ENCODE measurements at regions not wholly inside any gene's neighbourhood (a gene's known extent, or its start where the extent isn't known, plus 50 kb on each side); places are given as distances from the start of the nearest gene placed in this dataset.

DNA sequence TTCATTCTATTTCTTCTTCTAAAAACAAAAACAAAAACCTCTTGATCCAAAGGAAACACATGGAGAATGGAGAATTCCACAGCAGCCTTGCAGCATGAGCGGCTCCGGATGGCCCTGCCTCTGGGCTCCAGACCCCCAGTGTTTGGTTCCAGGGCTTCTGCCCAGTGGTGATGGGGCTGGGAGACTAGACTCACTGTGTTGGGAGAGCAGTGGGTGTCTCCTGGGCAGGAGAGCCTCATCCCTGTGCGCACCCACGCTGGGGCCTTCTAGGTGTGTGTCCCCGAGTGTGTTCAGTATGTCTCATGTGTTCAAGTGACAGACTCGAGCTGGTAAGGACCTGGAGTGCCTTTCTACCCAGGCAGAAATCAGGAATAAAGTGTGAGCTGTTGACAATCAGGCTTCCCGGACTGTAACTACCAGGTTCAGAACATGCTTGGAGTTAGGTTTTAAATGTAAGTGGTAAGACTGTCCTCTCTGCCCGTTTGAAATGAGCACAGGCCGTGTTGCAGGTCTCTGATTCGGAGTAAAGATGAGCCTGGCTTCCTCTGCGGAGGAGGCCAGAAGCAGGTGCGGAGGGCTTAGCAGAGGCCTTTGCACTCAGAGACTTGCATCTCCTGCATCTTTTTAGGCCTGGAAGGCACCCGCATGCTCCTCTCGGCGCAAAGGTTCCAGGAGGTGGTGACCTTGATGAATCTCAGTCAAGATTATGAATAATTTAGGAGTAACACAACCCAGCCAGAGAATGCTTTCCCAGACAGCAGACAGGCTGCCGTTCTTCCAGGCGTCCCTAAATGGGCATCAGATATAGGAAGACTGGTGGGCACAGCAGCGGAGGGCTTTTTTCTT lies 253.6 kb downstream of the CDH26 start:
- no peak for FAIRE-seq
- TF ChIP-seq, protein P1, sequence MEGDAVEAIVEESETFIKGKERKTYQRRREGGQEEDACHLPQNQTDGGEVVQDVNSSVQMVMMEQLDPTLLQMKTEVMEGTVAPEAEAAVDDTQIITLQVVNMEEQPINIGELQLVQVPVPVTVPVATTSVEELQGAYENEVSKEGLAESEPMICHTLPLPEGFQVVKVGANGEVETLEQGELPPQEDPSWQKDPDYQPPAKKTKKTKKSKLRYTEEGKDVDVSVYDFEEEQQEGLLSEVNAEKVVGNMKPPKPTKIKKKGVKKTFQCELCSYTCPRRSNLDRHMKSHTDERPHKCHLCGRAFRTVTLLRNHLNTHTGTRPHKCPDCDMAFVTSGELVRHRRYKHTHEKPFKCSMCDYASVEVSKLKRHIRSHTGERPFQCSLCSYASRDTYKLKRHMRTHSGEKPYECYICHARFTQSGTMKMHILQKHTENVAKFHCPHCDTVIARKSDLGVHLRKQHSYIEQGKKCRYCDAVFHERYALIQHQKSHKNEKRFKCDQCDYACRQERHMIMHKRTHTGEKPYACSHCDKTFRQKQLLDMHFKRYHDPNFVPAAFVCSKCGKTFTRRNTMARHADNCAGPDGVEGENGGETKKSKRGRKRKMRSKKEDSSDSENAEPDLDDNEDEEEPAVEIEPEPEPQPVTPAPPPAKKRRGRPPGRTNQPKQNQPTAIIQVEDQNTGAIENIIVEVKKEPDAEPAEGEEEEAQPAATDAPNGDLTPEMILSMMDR (IDR thresholded peaks at IDR 0.05; ENCODE audit: insufficient read depth, missing control alignments), result no peak

GRCh38 chr20:60212695-60213094 lies 254.5 kb downstream of the CDH26 start:
- TF ChIP-seq, protein P1 (IDR thresholded peaks at IDR 0.05; ENCODE audit: insufficient read depth, missing control alignments), result no peak
- FAIRE-seq, result no peak
- DNase-seq (ENCODE audit: insufficient read length, low spot score), result no peak

More for the DNA sequence above, 253.6 kb downstream of the CDH26 start:
- no peak for DNase-seq (ENCODE audit: insufficient read length, low spot score)

DNA sequence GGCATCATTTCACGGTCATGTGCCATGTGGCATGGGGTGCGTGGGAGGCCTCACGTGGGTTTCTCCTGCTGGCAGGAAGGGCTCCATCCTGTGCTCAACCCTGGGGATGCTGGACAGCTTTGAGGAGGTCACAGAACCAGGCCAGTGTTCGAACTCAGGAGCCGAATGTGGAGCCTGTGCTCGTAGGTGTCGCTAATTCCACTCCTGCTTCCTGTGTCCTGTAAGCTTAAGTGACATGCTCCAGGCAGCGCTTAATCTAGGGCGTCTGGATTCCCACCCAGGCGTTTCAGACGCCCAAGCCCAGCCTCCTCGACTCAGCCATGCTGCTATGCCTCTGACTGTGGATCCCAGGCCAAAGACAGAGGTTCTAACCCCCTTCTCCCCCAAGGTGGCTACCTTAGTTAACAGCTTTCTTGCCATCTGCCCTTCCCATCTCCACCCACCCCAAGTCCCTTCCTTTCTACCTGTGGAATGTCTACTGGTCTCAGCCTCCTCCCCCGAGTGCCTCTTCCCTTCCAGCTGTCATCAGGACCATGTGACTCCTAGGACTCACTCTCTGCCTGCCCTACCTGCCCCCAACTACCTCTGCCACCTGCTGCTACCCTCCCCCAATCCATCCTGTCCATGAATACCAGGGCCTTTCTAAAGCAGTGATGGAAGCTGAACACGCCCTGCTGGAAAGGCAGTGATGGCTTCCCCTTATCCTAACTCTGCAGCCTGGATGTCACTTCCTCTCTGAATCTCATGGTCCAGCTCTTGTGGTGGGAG lies 255.1 kb downstream of the CDH26 start:
- FAIRE-seq (no peak), DNase-seq (ENCODE audit: insufficient read length, low spot score) (no peak)
- TF ChIP-seq, protein P1 (IDR thresholded peaks at IDR 0.05; ENCODE audit: insufficient read depth, missing control alignments), result no peak

GRCh38 chr20:60214901-60215815 lies 256.9 kb downstream of the CDH26 start:
- FAIRE-seq, result no peak
- TF ChIP-seq, protein P1 (IDR thresholded peaks at IDR 0.05; ENCODE audit: insufficient read depth, missing control alignments), result no peak
- no peak for DNase-seq (ENCODE audit: insufficient read length, low spot score)

DNA sequence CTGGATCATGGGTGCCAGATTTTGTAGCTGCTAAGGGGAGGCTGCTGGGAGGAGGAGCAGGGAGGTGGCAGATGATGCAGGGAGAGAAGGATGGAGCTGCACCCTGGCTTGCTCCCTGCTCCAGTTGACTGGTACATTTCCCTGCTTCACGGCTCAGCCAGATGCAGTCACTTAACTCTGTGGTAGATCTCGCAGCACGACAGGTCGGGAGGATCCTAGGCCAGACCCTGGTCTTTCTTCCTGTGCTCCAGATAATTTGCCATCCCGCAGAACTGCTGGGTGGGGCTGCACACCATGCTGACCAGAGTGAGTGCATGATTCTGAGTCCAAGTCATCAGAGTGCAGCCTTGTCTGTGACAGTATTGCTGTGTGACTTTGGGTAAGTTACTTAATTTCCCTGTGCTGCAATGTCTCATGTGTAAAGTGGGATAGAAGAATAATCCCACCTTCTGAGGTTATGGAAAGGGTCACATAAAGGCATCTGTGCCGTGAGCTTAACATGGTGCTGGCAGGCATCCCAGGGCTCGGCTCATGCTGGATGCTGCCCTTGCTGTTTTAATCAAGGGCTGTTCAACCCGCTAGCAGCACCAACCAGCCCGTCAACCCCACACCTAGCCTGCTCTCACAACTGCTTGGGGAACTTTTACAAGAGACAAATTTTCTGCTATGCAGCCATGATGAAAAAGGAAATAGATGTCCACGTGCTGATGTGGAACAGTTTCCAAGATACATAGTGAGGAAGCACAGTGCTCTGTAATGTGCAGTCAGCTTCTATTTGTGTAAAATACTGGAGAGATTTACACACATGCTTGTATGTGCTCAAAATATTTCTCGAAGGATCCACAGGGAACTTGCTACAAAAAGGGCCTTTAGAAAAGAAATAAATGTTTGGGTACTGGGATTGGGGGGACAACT lies 257.9 kb downstream of the CDH26 start:
- TF ChIP-seq, protein P1 (IDR thresholded peaks at IDR 0.05; ENCODE audit: insufficient read depth, missing control alignments), result no peak
- DNase-seq (ENCODE audit: insufficient read length, low spot score), result no peak
- no peak for FAIRE-seq

- TF ChIP-seq, protein P1 (IDR thresholded peaks at IDR 0.05; ENCODE audit: insufficient read depth, missing control alignments), result no peak
- DNase-seq (ENCODE audit: insufficient read length, low spot score) (no peak), FAIRE-seq (no peak)
Observed at GRCh38 chr20:60219231-60219630, 261.0 kb downstream of the CDH26 start.

Data from D721Med (cell line).